ENCODE measurements at regions not wholly inside any gene's neighbourhood (a gene's known extent, or its start where the extent isn't known, plus 50 kb on each side); places are given as distances from the start of the nearest gene placed in this dataset.

GRCh38 chr18:55078303-55078932 lies 119.2 kb upstream of the CCDC68 start:
- TF ChIP-seq FOXP2 (optimal IDR thresholded peaks at IDR 0.05; ENCODE audit: control extremely low read depth, extremely low read length, insufficient read depth) (no peak), EZH2 (IDR thresholded peaks at IDR 0.05) (no peak)
